HS-5 (cell line): ENCODE measurements at regions not wholly inside any gene's neighbourhood (a gene's known extent, or its start where the extent isn't known, plus 50 kb on each side); places are given as distances from the start of the nearest gene placed in this dataset.
"Not testable (repeated sequence)": the region's sequence is repeated elsewhere in the genome, so short reads cannot be mapped to it uniquely, and the experiment has no call there.

Experiments
- DNase-seq: peaks from one replicate; pipeline ENCODE4 v3.0.0-alpha.2; 2012; ENCODE audit warnings: low read depth

- DNase-seq: no peak
Observed at GRCh38 chr3:88000853-88001252, 58.0 kb downstream of the CGGBP1 start.

- DNase-seq: no peak
Observed at GRCh38 chr3:87997966-87998365, 60.8 kb downstream of the CGGBP1 start.

- no peak for DNase-seq
Observed at GRCh38 chr3:87997298-87997697, 61.5 kb downstream of the CGGBP1 start.

GRCh38 chr3:87996882-87997281 is 61.9 kb downstream of the CGGBP1 start:
- no peak for DNase-seq

GRCh38 chr3:87993566-87993965 is 65.2 kb downstream of the CGGBP1 start:
- no peak for DNase-seq

GRCh38 chr3:87987952-87988351 is 70.9 kb downstream of the CGGBP1 start:
- DNase-seq: no peak

- DNase-seq: no peak
Observed at GRCh38 chr3:87982421-87982820, 76.4 kb downstream of the CGGBP1 start.

- DNase-seq: no peak
Observed at GRCh38 chr3:87979527-87979926, 79.3 kb downstream of the CGGBP1 start.

GRCh38 chr3:87977765-87978164 is 81.0 kb downstream of the CGGBP1 start:
- no peak for DNase-seq

- no peak for DNase-seq
Observed at GRCh38 chr3:87975716-87976115, 83.1 kb downstream of the CGGBP1 start.

- no peak for DNase-seq
Observed at GRCh38 chr3:87973906-87974305, 84.9 kb downstream of the CGGBP1 start.

- DNase-seq: no peak
Observed at GRCh38 chr3:87969620-87970019, 89.2 kb downstream of the CGGBP1 start.

GRCh38 chr3:87968668-87969067 is 90.1 kb downstream of the CGGBP1 start:
- no peak for DNase-seq

GRCh38 chr3:87958289-87958688 is 100.5 kb downstream of the CGGBP1 start:
- DNase-seq: no peak

- DNase-seq: no peak
Observed at GRCh38 chr3:87957575-87957974, 101.2 kb downstream of the CGGBP1 start.

GRCh38 chr3:87949879-87950208 is 109.0 kb downstream of the CGGBP1 start:
- no peak for DNase-seq

- no peak for DNase-seq
Observed at GRCh38 chr3:87949189-87949878, 109.5 kb downstream of the CGGBP1 start.

GRCh38 chr3:87946007-87946406 is 112.8 kb downstream of the CGGBP1 start:
- DNase-seq: not testable (repeated sequence)

GRCh38 chr3:87942256-87942655 is 116.5 kb downstream of the CGGBP1 start:
- not testable (repeated sequence) for DNase-seq

GRCh38 chr3:87924485-87924884 is 134.3 kb downstream of the CGGBP1 start:
- DNase-seq: no peak

- DNase-seq: no peak
Observed at GRCh38 chr3:87920549-87920948, 138.3 kb downstream of the CGGBP1 start.

GRCh38 chr3:87901141-87901540 is 157.7 kb downstream of the CGGBP1 start:
- no peak for DNase-seq

GRCh38 chr3:87900061-87900460 is 158.7 kb downstream of the CGGBP1 start:
- DNase-seq: no peak

- no peak for DNase-seq
Observed at GRCh38 chr3:87898971-87899370, 159.8 kb downstream of the CGGBP1 start.

GRCh38 chr3:87895983-87896382 is 162.8 kb downstream of the CGGBP1 start:
- no peak for DNase-seq
